Neural cell (in vitro differentiated cells): ENCODE measurements at regions not wholly inside any gene's neighbourhood (a gene's known extent, or its start where the extent isn't known, plus 50 kb on each side); places are given as distances from the start of the nearest gene placed in this dataset.

ENCODE experiments used
- H2AFZ ChIP-seq: fragments of 200-600, 300-800 bp; sonication (generic), shearing (Covaris generic); 2 replicates; pipeline ENCODE4 v1.6.0; 2014; ENCODE audit warnings: low read depth, mild to moderate bottlenecking, antibody characterized with exemption, low read length, moderate library complexity
- H3F3A ChIP-seq: fragments of 200-600 bp; shearing (Covaris generic); 2 replicates; pipeline ENCODE4 v1.6.1; 2016; ENCODE audit warnings: mild to moderate bottlenecking, moderate library complexity, mixed read lengths, antibody characterized with exemption, low read length; ENCODE audit not compliant: insufficient read depth, poor library complexity, severe bottlenecking
- H3K27ac ChIP-seq: fragments of 200-600, 300-800 bp; sonication (generic), shearing (Covaris generic); 2 replicates; pipeline ENCODE4 v1.5.1; 2014; ENCODE audit warnings: mild to moderate bottlenecking, low read length, moderate library complexity
- H3K27me3 ChIP-seq: fragments of 300-800, 200-600 bp; sonication (generic), shearing (Covaris generic); 2 replicates; pipeline ENCODE4 v1.6.0; 2014; ENCODE audit warnings: mild to moderate bottlenecking, low read depth, low read length, moderate library complexity; ENCODE audit not compliant: insufficient read depth
- H3K36me3 ChIP-seq: fragments of 300-800, 200-600 bp; sonication (generic), shearing (Covaris generic); 2 replicates; pipeline ENCODE4 v1.5.1; 2014; ENCODE audit warnings: mild to moderate bottlenecking, antibody characterized with exemption, low read length, moderate library complexity; ENCODE audit not compliant: insufficient read depth
- H3K4me2 ChIP-seq: fragments of 300-800, 200-600 bp; sonication (generic), shearing (Covaris generic); 2 replicates; pipeline ENCODE4 v1.6.0; 2014; ENCODE audit warnings: mild to moderate bottlenecking, low read length
- H3K4me3 ChIP-seq: fragments of 300-800, 200-600 bp; sonication (generic), shearing (Covaris generic); 2 replicates; pipeline ENCODE4 v1.5.1; 2014; ENCODE audit warnings: mild to moderate bottlenecking, low read length, moderate library complexity
- H3K79me2 ChIP-seq: fragments of 200-600 bp; shearing (Covaris generic); replicated peaks from 2 replicates; pipeline ENCODE4 v1.6.0; 2014; ENCODE audit warnings: mild to moderate bottlenecking, low read length, moderate library complexity; ENCODE audit not compliant: insufficient read depth
- H3K9ac ChIP-seq: fragments of 300-800, 200-600 bp; sonication (generic), shearing (Covaris generic); 2 replicates; pipeline ENCODE4 v1.6.1; 2016; ENCODE audit warnings: mild to moderate bottlenecking, low read length, mixed read lengths
- H3K9me2 ChIP-seq: fragments of 200-600 bp; shearing (Covaris generic); 2 replicates; pipeline ENCODE4 v1.6.1; 2016; ENCODE audit warnings: mild to moderate bottlenecking, low read length, mixed read lengths; ENCODE audit not compliant: insufficient read depth
- H3K9me3 ChIP-seq: fragments of 200-600, 300-800 bp; sonication (generic), shearing (Covaris generic); 2 replicates; pipeline ENCODE4 v1.6.1; 2016; ENCODE audit warnings: mild to moderate bottlenecking, mixed run types, low read length, moderate library complexity, mixed read lengths
- H4K20me1 ChIP-seq: fragments of 200-600 bp; shearing (Covaris generic); 2 replicates; pipeline ENCODE4 v1.6.1; 2016; ENCODE audit warnings: mild to moderate bottlenecking, mixed run types; ENCODE audit not compliant: insufficient read depth
- CTCF ChIP-seq: fragments of 450-650 bp; IDR thresholded peaks from 2 replicates; pipeline ENCODE4 v1.5.1; 2014; ENCODE audit warnings: antibody characterized with exemption, mild to moderate bottlenecking, moderate library complexity; ENCODE audit not compliant: poor library complexity, severe bottlenecking
- EP300 ChIP-seq: fragments of 450-650 bp; conservative IDR thresholded peaks from 2 replicates; pipeline ENCODE4 v1.6.1; 2014; ENCODE audit warnings: antibody characterized with exemption, mild to moderate bottlenecking, moderate library complexity; ENCODE audit not compliant: poor library complexity, severe bottlenecking
- EZH2 ChIP-seq: fragments of 200-600, 300-800 bp; shearing (Covaris generic), sonication (generic); IDR thresholded peaks from 2 replicates; pipeline ENCODE4 v1.6.1; 2014; ENCODE audit warnings: antibody characterized with exemption, low read length, borderline replicate concordance, mild to moderate bottlenecking; ENCODE audit not compliant: insufficient read depth, poor library complexity, severe bottlenecking
- MXI1 ChIP-seq: fragments of 450-650 bp; conservative IDR thresholded peaks from 2 replicates; pipeline ENCODE4 v1.6.1; 2014; ENCODE audit warnings: antibody characterized with exemption, mild to moderate bottlenecking; ENCODE audit not compliant: poor library complexity, severe bottlenecking
- POLR2AphosphoS5 ChIP-seq: IDR thresholded peaks from 2 replicates; pipeline ENCODE4 v1.6.1; 2012
- RAD21 ChIP-seq: fragments of 450-650 bp; conservative IDR thresholded peaks from 2 replicates; pipeline ENCODE4 v1.6.1; 2014; ENCODE audit warnings: antibody characterized with exemption, mild to moderate bottlenecking, moderate library complexity
- REST ChIP-seq: IDR thresholded peaks from 2 replicates; pipeline ENCODE4 v1.6.1; 2012; ENCODE audit warnings: borderline replicate concordance
- SMC3 ChIP-seq: fragments of 450-650 bp; conservative IDR thresholded peaks from 2 replicates; pipeline ENCODE4 v1.6.1; 2014; ENCODE audit warnings: antibody characterized with exemption, mild to moderate bottlenecking, moderate library complexity; ENCODE audit not compliant: poor library complexity
- TAF1 ChIP-seq: IDR thresholded peaks from 2 replicates; pipeline ENCODE4 v1.6.1; 2012; ENCODE audit warnings: low read depth

GRCh38 chr21:41676198-41676597, 90.7 kb downstream of the RIPK4 start:
- Histone ChIP-seq H4K20me1 (no peaks in the 10 kb centered on the region), H3K36me3 (no peaks in the 10 kb centered on the region), H3K4me2 (no peak overlapping the region), H3K79me2 (no peaks in the 10 kb centered on the region), H3K9me3 (peaks cover 4% of the 10 kb centered on the region), H3K9me2 (no peaks in the 10 kb centered on the region), H3K27me3 (no peaks in the 10 kb centered on the region), H2AFZ (no peak overlapping the region), H3K4me3 (no peak overlapping the region), H3K27ac (no peak overlapping the region), H3F3A (no peaks in the 10 kb centered on the region), H3K9ac (no peak overlapping the region)
- TF ChIP-seq CTCF, result no peak

- Histone ChIP-seq H3K4me3 (no peak overlapping the region), H3K79me2 (no peaks in the 10 kb centered on the region), H3K9me3 (peaks cover 4% of the 10 kb centered on the region), H3K27me3 (no peaks in the 10 kb centered on the region), H2AFZ (no peak overlapping the region), H3K27ac (no peak overlapping the region), H3K9ac (no peak overlapping the region), H3K9me2 (no peaks in the 10 kb centered on the region), H3K36me3 (no peaks in the 10 kb centered on the region), H3F3A (no peaks in the 10 kb centered on the region), H3K4me2 (no peak overlapping the region), H4K20me1 (no peaks in the 10 kb centered on the region)
- no peak for TF ChIP-seq EP300
- TF ChIP-seq MXI1, result no peak
- TF ChIP-seq RAD21, result no peak
- no peak for TF ChIP-seq SMC3
- no peak for TF ChIP-seq POLR2AphosphoS5
- TF ChIP-seq REST, result no peak
- TF ChIP-seq EZH2, result no peak
- no peak for TF ChIP-seq CTCF
- TF ChIP-seq TAF1, result no peak
These were observed 91.3 kb downstream of the RIPK4 start for GRCh38 chr21:41675574-41675973.
